ENCODE measurements at regions not wholly inside any gene's neighbourhood (a gene's known extent, or its start where the extent isn't known, plus 50 kb on each side); places are given as distances from the start of the nearest gene placed in this dataset.

DNA sequence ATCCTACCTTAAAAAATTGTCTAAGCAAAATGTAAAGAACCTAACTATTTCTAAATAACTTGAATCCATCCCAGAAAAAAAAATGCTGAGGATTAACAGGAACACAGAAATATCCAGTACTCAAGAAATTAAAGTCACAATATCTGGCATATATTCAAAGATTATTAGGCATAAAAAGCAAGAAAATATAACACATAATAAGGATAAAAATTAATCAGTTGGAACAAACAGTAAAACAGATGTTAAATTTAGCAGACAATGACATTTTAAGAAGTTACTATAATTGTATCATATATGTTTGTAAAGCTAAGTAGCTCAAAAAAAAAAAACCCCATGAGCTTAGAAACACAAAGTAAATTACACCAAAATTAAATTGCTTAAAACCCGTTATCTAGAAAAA lies 427.4 kb upstream of the GYPC start:
- Mint-ChIP-seq H3K27me3 (ENCODE audit: low read depth) (no peaks in the 10 kb centered on the region), H3K4me3 (no peak overlapping the region), H3K9me3 (peaks cover 7% of the 10 kb centered on the region), H3K27ac (ENCODE audit: unreplicated experiment) (no peak overlapping the region), H3K4me1 (peaks cover 4% of the 10 kb centered on the region), H3K36me3 (ENCODE audit: low read depth) (no peaks in the 10 kb centered on the region)
- no peak for DNase-seq (ENCODE audit: low read depth, low spot score)
- TF ChIP-seq, protein P1, sequence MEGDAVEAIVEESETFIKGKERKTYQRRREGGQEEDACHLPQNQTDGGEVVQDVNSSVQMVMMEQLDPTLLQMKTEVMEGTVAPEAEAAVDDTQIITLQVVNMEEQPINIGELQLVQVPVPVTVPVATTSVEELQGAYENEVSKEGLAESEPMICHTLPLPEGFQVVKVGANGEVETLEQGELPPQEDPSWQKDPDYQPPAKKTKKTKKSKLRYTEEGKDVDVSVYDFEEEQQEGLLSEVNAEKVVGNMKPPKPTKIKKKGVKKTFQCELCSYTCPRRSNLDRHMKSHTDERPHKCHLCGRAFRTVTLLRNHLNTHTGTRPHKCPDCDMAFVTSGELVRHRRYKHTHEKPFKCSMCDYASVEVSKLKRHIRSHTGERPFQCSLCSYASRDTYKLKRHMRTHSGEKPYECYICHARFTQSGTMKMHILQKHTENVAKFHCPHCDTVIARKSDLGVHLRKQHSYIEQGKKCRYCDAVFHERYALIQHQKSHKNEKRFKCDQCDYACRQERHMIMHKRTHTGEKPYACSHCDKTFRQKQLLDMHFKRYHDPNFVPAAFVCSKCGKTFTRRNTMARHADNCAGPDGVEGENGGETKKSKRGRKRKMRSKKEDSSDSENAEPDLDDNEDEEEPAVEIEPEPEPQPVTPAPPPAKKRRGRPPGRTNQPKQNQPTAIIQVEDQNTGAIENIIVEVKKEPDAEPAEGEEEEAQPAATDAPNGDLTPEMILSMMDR (conservative IDR thresholded peaks at IDR 0.05): no peak

DNA sequence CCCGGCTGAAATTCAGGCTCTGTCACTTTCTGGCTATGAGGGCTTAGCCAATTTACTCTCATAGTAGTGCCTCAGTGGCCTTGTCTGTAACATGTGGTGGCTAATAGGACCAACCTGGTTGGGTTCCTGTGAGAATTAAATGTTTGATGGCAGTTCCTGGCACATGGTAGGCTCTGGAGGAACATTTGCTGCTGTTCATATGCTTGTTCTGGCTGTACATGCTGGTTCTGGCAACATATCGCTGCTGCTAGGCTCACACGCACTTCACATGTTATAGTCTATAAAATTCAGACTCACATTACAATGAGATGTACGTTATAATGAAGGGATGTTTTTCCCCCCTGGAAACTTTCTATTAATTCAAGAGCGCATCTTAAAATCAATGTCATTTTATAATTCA lies 417.7 kb upstream of the GYPC start:
- H3K27me3 Mint-ChIP-seq (ENCODE audit: low read depth): no peaks in the 10 kb centered on the region
- H3K36me3 Mint-ChIP-seq (ENCODE audit: low read depth): no peaks in the 10 kb centered on the region
- no peak for DNase-seq (ENCODE audit: low read depth, low spot score)
- no peaks in the 10 kb centered on the region for H3K4me1 Mint-ChIP-seq
- TF ChIP-seq, protein P1 (conservative IDR thresholded peaks at IDR 0.05): no peak
- no peak overlapping the region for H3K27ac Mint-ChIP-seq (ENCODE audit: unreplicated experiment)
- H3K9me3 Mint-ChIP-seq: no peaks in the 10 kb centered on the region
- H3K4me3 Mint-ChIP-seq: no peak overlapping the region

DNA sequence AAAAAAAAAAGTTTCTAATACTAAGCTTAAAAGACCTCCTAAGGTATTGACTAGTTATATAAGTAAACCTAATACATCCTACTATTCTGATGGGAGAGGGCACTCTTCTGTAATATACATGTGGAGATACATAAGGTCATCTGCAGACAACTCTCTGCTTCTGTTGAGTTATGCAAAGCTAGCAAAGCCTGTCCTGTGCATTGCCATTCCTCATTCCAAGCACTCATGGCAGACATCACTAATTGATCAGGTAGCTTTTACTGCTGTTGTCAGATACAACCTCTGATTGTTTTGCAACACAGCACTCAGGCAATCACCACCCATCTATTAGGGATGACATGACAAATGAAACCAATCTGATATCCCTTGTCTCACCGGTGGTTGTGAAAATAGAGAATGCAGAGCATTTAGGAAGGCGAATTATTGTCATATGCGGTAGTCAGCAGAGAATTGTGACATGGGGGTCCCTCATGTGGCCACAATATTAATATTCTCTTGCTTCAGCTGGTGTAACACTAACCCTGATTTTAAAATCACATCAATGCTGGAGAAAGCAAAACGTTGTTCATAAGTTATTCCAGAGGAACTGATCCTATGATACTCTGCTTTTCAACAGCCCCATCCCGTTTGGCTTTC lies 416.5 kb upstream of the GYPC start:
- no peaks in the 10 kb centered on the region for H3K27me3 Mint-ChIP-seq (ENCODE audit: low read depth)

DNA sequence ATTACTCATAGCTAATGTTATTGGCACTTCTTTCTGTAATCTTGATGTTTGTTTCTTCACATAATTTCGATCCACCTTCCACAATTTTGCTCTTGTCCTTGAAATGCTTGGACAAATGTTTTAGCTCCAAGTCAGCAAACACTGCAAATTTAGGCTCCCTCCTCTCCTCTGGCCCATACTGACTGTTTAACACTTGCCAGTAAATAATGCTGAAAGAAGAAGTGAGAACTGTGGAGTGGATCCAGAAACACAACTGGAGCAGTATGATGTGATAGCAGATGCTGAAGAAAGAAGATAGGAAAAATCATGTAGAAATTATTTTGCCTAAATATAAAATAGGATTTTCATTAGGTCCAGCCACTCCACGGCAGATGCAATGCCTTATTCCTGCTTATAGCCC lies 415.0 kb upstream of the GYPC start:
- H3K4me1 Mint-ChIP-seq: no peaks in the 10 kb centered on the region
- H3K9me3 Mint-ChIP-seq: no peaks in the 10 kb centered on the region
- H3K27me3 Mint-ChIP-seq (ENCODE audit: low read depth): no peaks in the 10 kb centered on the region
- no peaks in the 10 kb centered on the region for H3K36me3 Mint-ChIP-seq (ENCODE audit: low read depth)
- no peak overlapping the region for H3K27ac Mint-ChIP-seq (ENCODE audit: unreplicated experiment)
- DNase-seq (ENCODE audit: low read depth, low spot score): no peak
- no peak overlapping the region for H3K4me3 Mint-ChIP-seq
- TF ChIP-seq, protein P1 (conservative IDR thresholded peaks at IDR 0.05): no peak

More for the DNA sequence above, 416.5 kb upstream of the GYPC start:
- no peak overlapping the region for H3K27ac Mint-ChIP-seq (ENCODE audit: unreplicated experiment)
- no peak overlapping the region for H3K4me3 Mint-ChIP-seq
- H3K36me3 Mint-ChIP-seq (ENCODE audit: low read depth): no peaks in the 10 kb centered on the region
- H3K9me3 Mint-ChIP-seq: no peaks in the 10 kb centered on the region
- DNase-seq (ENCODE audit: low read depth, low spot score): no peak
- H3K4me1 Mint-ChIP-seq: no peaks in the 10 kb centered on the region
- TF ChIP-seq, protein P1 (conservative IDR thresholded peaks at IDR 0.05): no peak

DNA sequence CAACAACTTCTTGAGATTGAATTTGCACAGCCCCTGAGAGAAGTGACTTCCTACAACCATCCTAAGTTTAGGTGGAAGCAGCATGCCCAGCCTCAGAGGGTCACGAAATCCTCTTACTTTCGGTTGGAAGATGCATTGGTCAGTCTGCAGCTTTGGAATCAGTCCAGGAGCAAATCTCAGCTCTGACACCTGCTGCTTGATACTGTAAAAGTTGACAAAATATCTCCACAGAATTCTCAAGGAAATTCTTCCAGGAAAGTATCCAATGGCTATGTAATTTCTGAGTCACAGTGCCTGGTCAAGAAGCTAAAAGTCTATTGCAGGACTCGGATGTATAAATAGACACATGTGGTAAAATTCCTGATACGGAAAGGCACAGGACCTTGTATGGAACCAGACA lies 414.5 kb upstream of the GYPC start:
- no peak for DNase-seq (ENCODE audit: low read depth, low spot score)
- H3K27ac Mint-ChIP-seq (ENCODE audit: unreplicated experiment): no peak overlapping the region
- H3K4me3 Mint-ChIP-seq: no peak overlapping the region
- H3K36me3 Mint-ChIP-seq (ENCODE audit: low read depth): no peaks in the 10 kb centered on the region
- no peaks in the 10 kb centered on the region for H3K9me3 Mint-ChIP-seq
- H3K27me3 Mint-ChIP-seq (ENCODE audit: low read depth): no peaks in the 10 kb centered on the region
- TF ChIP-seq, protein P1 (conservative IDR thresholded peaks at IDR 0.05): no peak
- H3K4me1 Mint-ChIP-seq: no peaks in the 10 kb centered on the region

Measured in neural crest cell (in vitro differentiated cells).